CD4-positive, CD25-positive, alpha-beta regulatory T cell (primary cell): ENCODE measurements at regions not wholly inside any gene's neighbourhood (a gene's known extent, or its start where the extent isn't known, plus 50 kb on each side); places are given as distances from the start of the nearest gene placed in this dataset.

Experiments used
- ATAC-seq, 2 donors: fragments of 150-1000 bp; cut with Tn5 transposase; one replicate each; pipeline ENCODE4 v1.10.0; 2021; ENCODE audit warnings: low read depth in 2 of 2, moderate number of reproducible peaks in 2 of 2, moderate library complexity in 1 of 2
- DNase-seq, 3 donors: peaks; one replicate each; pipeline versions ENCODE4 v3.0.0 to v3.0.0-alpha.2; 2012 to 2022; ENCODE audit warnings: mixed read lengths in 1 of 3
- H3K27ac ChIP-seq: one replicate; pipeline ENCODE4 v1.7.0; 2013; ENCODE audit warnings: mild to moderate bottlenecking, low read length; ENCODE audit not compliant: insufficient read depth, poor library complexity, severe bottlenecking
- H3K27me3 ChIP-seq: one replicate; pipeline ENCODE4 v1.7.0; 2013; ENCODE audit warnings: low read length; ENCODE audit not compliant: control insufficient read depth, insufficient read depth
- H3K36me3 ChIP-seq: one replicate; pipeline ENCODE4 v1.7.0; 2013; ENCODE audit warnings: mild to moderate bottlenecking, low read length, moderate library complexity; ENCODE audit not compliant: control insufficient read depth, insufficient read depth
- H3K4me1 ChIP-seq: 2 replicates; pipeline ENCODE4 v1.7.0; 2013; ENCODE audit warnings: mild to moderate bottlenecking, low read length; ENCODE audit not compliant: insufficient read depth, control insufficient read depth, poor library complexity, severe bottlenecking
- H3K4me3 ChIP-seq: one replicate; pipeline ENCODE4 v1.7.0; 2013; ENCODE audit warnings: low read depth, mild to moderate bottlenecking, low read length, moderate library complexity
- H3K9me3 ChIP-seq, 2 experiments: 1 replicate in 1 of 2; 2 replicates in 1 of 2; pipeline ENCODE4 v1.7.0; 2013; ENCODE audit warnings: low read length in 2 of 2, mild to moderate bottlenecking in 1 of 2, moderate library complexity in 1 of 2; ENCODE audit not compliant: control insufficient read depth in 2 of 2
- H3K27ac Mint-ChIP-seq, 3 donors: one replicate each; pipeline ENCODE4 v1.8.0; 2020 to 2022; ENCODE audit warnings: mild to moderate bottlenecking in 3 of 3, mixed read lengths in 3 of 3, moderate library complexity in 2 of 3
- H3K27me3 Mint-ChIP-seq: one replicate; pipeline ENCODE4 v1.8.0; 2022; ENCODE audit warnings: mild to moderate bottlenecking, mixed read lengths
- H3K36me3 Mint-ChIP-seq: one replicate; pipeline ENCODE4 v1.8.0; 2020; ENCODE audit warnings: mixed read lengths
- H3K4me1 Mint-ChIP-seq, 4 donors: one replicate each; pipeline ENCODE4 v1.8.0; 2020 to 2022; ENCODE audit warnings: mixed read lengths in 4 of 4, mild to moderate bottlenecking in 1 of 4
- H3K4me3 Mint-ChIP-seq, 4 donors: one replicate each; pipeline ENCODE4 v1.8.0; 2020 to 2022; ENCODE audit warnings: mild to moderate bottlenecking in 4 of 4, mixed read lengths in 4 of 4, moderate library complexity in 3 of 4
- H3K9me3 Mint-ChIP-seq, 7 donors: one replicate each; pipeline ENCODE4 v1.8.0; 2020 to 2022; ENCODE audit warnings: mixed read lengths in 7 of 7, mild to moderate bottlenecking in 3 of 7, moderate library complexity in 2 of 7

DNA sequence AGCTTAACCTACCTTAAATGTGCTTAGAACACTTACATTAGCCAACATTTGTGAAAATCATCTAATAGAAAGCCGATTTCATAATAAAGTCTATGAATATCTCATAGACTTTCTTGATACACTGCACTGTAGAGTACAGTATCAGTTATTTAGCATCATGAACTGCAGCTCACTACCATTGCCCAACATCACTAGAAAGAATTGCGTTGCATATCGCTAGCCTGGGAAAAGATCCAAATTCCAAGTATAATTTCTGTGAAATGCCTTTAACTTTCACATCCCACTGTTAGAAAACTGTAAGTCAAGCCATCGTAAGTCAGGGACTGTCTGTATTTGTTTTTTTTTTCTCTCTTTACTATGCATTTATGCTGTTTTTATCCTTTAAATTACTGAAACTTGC, 918.6 kb upstream of the PABPC4L start:
- H3K27me3 ChIP-seq: no peaks in the 10 kb centered on the region
- Mint-ChIP-seq H3K27me3 (no peaks in the 10 kb centered on the region), H3K27ac (no peak overlapping the region), H3K4me1 (peaks cover 0 to 9% (median 0%) of the 10 kb centered on the region in 4 donors), H3K9me3 (peaks cover 0 to 28% (median 8%) of the 10 kb centered on the region in 7 donors), H3K36me3 (no peaks in the 10 kb centered on the region), H3K4me3 (no peak overlapping the region)
- DNase-seq: no peak
- no peaks in the 10 kb centered on the region for H3K4me1 ChIP-seq
- ATAC-seq: no peak
- H3K27ac ChIP-seq: no peak overlapping the region
- H3K36me3 ChIP-seq: no peaks in the 10 kb centered on the region
- peaks cover 2 to 5% of the 10 kb centered on the region in 2 experiments for H3K9me3 ChIP-seq
- no peak overlapping the region for H3K4me3 ChIP-seq

DNA sequence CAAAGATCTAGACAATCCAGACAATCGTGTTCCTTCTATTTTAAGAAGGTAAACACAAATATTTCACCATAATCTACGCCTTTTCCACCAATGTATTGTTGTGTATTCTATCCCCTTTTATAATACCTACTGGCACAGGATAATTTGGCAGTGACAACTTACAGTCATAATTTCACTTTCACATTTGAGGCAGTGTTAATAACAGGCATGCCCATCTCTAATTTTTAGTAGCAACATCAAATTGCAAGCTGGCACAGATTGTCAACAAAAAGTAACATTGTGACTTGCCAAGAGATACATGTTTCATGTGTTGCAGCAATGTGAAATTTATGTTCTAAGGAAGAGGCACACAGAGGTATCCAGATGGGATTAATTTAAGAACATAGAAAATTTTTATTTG, 912.5 kb upstream of the PABPC4L start:
- peaks cover 0 to 16% (median 10%) of the 10 kb centered on the region in 7 donors for H3K9me3 Mint-ChIP-seq

DNA sequence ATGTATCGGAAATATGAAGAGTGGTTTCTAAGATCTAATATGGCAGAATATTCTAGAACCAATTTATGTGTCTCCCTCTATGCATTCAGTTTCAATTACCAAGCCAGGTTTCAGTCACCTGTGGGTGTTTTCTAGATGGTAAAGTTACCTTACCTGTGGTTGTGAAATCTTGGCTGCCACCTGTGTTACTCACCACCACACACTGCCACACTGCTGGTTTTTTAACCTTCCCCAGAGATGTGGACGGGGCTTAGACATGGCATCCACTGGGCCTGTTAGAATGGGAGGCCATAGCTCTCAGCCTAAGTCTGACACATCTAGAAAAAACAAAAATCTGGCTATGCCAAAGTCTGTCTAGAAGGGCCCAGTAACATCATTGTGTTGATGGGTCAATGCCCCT, 896.5 kb upstream of the PABPC4L start:
- H3K4me1 Mint-ChIP-seq: no peaks in the 10 kb centered on the region
- Histone ChIP-seq H3K4me3 (no peak overlapping the region), H3K27ac (no peak overlapping the region), H3K36me3 (no peaks in the 10 kb centered on the region), H3K4me1 (no peaks in the 10 kb centered on the region), H3K27me3 (no peaks in the 10 kb centered on the region), H3K9me3 (no peaks in the 10 kb centered on the region)
- DNase-seq (no peak), ATAC-seq (no peak)
- H3K27me3 Mint-ChIP-seq: no peaks in the 10 kb centered on the region
- H3K36me3 Mint-ChIP-seq: no peaks in the 10 kb centered on the region
- H3K4me3 Mint-ChIP-seq: no peak overlapping the region
- H3K9me3 Mint-ChIP-seq: peaks cover 3 to 21% (median 7%) of the 10 kb centered on the region in 7 donors
- H3K27ac Mint-ChIP-seq: no peak overlapping the region

More for the DNA sequence above, 912.5 kb upstream of the PABPC4L start:
- Mint-ChIP-seq H3K4me3 (no peak overlapping the region), H3K27me3 (no peaks in the 10 kb centered on the region), H3K4me1 (peaks cover 0 to 5% (median 0%) of the 10 kb centered on the region in 4 donors), H3K36me3 (no peaks in the 10 kb centered on the region), H3K27ac (no peak overlapping the region)
- Histone ChIP-seq H3K36me3 (no peaks in the 10 kb centered on the region), H3K4me3 (no peak overlapping the region), H3K4me1 (no peaks in the 10 kb centered on the region), H3K9me3 (peaks cover 3 to 4% of the 10 kb centered on the region in 2 experiments), H3K27me3 (no peaks in the 10 kb centered on the region), H3K27ac (no peak overlapping the region)
- ATAC-seq: no peak
- no peak for DNase-seq

DNA sequence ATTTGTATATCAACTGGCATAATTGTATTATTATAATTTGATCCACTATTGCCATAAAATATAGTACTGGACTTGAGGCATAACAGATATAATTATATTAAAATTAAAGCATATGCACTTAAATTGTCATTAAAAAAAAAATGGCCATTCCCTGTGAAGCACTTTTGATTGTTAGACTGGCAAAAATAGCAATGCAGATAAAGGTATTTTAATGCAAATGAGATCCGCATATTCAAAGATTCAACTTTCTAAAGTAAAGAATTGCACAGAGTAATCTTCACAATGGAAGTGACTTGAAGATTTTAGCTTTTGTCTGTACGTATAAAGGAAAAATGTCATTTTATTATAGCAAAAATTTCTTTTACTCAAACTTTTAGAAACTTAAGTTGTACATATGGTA, 871.8 kb upstream of the PABPC4L start:
- Mint-ChIP-seq H3K4me3 (no peak overlapping the region), H3K36me3 (no peaks in the 10 kb centered on the region), H3K9me3 (peaks cover 0 to 27% (median 14%) of the 10 kb centered on the region in 7 donors), H3K27me3 (no peaks in the 10 kb centered on the region), H3K27ac (no peak overlapping the region), H3K4me1 (no peaks in the 10 kb centered on the region)
- Histone ChIP-seq H3K4me3 (no peak overlapping the region), H3K9me3 (no peaks in the 10 kb centered on the region), H3K36me3 (no peaks in the 10 kb centered on the region), H3K4me1 (no peaks in the 10 kb centered on the region), H3K27me3 (no peaks in the 10 kb centered on the region), H3K27ac (no peak overlapping the region)
- ATAC-seq (no peak), DNase-seq (no peak)

DNA sequence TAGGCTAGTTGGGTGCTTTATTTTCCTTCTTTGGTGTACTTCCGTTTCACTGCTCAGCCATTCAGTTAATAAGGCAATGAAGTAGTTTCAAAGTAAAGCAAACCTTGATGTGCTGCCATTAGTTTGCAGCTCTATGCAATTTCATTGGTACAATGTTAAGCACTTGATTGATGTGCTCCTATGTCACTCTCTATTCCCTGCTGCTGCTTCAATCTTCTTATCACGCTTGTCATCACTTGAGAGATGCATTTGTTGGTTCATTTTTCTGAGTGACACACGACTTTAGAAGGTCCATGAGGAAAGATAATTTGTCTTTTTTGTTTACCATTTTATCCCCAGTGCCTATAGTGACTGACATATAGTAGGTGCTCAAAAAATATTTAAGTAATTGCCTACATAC, 871.0 kb upstream of the PABPC4L start:
- no peaks in the 10 kb centered on the region for H3K4me1 Mint-ChIP-seq
- H3K36me3 Mint-ChIP-seq: no peaks in the 10 kb centered on the region
- H3K36me3 ChIP-seq: no peaks in the 10 kb centered on the region
- no peak overlapping the region for H3K27ac Mint-ChIP-seq
- no peak overlapping the region for H3K4me3 Mint-ChIP-seq
- DNase-seq (no peak), ATAC-seq (no peak)
- no peaks in the 10 kb centered on the region for H3K4me1 ChIP-seq
- H3K27ac ChIP-seq: no peak overlapping the region
- H3K9me3 ChIP-seq: peaks cover 0 to 4% of the 10 kb centered on the region in 2 experiments
- peaks cover 0 to 19% (median 10%) of the 10 kb centered on the region in 7 donors for H3K9me3 Mint-ChIP-seq
- no peaks in the 10 kb centered on the region for H3K27me3 ChIP-seq
- H3K4me3 ChIP-seq: no peak overlapping the region
- no peaks in the 10 kb centered on the region for H3K27me3 Mint-ChIP-seq

DNA sequence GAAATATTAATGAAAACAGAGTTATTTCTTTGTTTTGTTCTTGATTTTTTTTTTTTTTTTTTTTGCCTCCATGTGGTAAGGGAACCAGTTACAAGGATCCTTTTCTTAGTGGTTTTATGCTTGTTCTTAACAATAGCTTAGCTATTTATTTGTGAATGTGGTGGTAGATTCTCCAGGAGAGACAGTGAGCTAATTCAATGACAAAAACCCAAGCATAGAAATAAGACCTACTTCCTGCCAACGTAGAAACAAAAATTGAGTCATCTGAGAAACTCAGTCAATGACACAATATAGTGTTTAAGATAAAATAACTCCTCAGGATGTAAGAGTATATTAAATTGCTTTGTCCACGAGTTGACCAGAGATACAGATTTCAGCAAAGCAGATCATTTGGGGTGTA, 863.8 kb upstream of the PABPC4L start:
- Histone ChIP-seq H3K4me1 (no peaks in the 10 kb centered on the region), H3K27me3 (no peaks in the 10 kb centered on the region), H3K36me3 (no peaks in the 10 kb centered on the region), H3K4me3 (no peak overlapping the region), H3K27ac (no peak overlapping the region), H3K9me3 (peaks cover 0 to 8% of the 10 kb centered on the region in 2 experiments)
- no peak for DNase-seq
- Mint-ChIP-seq H3K27ac (no peak overlapping the region), H3K36me3 (no peaks in the 10 kb centered on the region), H3K9me3 (peaks cover 3 to 18% (median 8%) of the 10 kb centered on the region in 7 donors), H3K27me3 (no peaks in the 10 kb centered on the region), H3K4me1 (no peaks in the 10 kb centered on the region), H3K4me3 (no peak overlapping the region)
- no peak for ATAC-seq

DNA sequence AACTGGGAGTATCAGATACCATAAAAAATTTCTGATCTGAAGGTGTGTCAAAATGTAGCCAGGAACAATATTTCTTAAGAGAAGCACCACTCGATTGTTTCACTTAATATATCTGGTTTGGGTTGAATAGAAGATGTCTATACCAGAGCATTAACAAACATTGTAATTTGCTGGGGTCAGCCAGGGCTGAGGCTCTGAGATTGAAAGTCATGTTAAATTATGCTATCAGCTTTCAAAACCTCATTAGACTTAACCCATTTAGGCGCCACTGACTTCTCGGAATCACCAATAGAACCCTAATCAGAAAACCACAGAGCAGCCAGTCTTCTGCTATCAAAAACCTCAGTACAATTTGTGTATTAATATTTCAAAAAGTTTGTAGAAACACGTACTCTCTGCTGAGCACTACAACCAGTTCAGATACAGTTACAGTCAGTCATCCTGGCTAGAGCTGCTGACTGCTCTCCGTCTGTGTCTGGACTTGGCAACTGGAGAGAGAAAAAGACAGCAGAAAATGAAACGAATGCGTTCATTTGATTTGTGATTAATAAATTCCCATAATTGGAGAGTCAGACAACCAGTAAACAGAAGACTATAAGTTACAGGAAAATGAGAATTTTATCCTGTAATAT, 848.6 kb upstream of the PABPC4L start:
- Histone ChIP-seq H3K27me3 (no peaks in the 10 kb centered on the region), H3K4me1 (no peaks in the 10 kb centered on the region), H3K9me3 (no peaks in the 10 kb centered on the region), H3K36me3 (no peaks in the 10 kb centered on the region), H3K4me3 (no peak overlapping the region), H3K27ac (no peak overlapping the region)
- Mint-ChIP-seq H3K27ac (no peak overlapping the region), H3K4me1 (no peaks in the 10 kb centered on the region), H3K4me3 (no peak overlapping the region), H3K36me3 (no peaks in the 10 kb centered on the region), H3K9me3 (peaks cover 0 to 9% (median 1%) of the 10 kb centered on the region in 7 donors), H3K27me3 (no peaks in the 10 kb centered on the region)
- no peak for DNase-seq
- no peak for ATAC-seq

DNA sequence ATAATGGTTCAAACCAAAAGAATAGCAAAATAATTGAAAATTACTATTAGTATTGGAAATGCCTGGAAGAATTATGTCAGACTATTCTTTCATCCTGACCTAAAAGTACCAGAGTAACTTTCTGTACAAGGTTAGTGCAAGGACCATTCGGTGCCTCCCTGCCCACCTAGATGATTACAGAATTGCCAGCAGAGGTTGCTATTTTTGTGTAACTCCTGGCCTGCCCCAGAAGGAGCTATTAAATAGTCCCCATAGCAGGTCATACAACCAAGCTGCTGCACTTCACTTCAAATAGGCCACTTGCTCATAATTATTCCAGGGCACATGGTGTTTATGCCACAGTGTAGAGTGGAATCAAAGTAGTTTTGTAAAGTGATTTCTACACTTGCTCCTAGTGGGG, 831.1 kb upstream of the PABPC4L start:
- no peaks in the 10 kb centered on the region for H3K4me1 Mint-ChIP-seq
- no peaks in the 10 kb centered on the region for H3K4me1 ChIP-seq
- H3K27ac ChIP-seq: no peak overlapping the region
- H3K4me3 Mint-ChIP-seq: no peak overlapping the region
- H3K27ac Mint-ChIP-seq: no peak overlapping the region
- no peaks in the 10 kb centered on the region for H3K27me3 Mint-ChIP-seq
- peaks cover 0 to 10% (median 5%) of the 10 kb centered on the region in 7 donors for H3K9me3 Mint-ChIP-seq
- no peaks in the 10 kb centered on the region for H3K36me3 ChIP-seq
- DNase-seq (no peak), ATAC-seq (no peak)
- peaks cover 0 to 2% of the 10 kb centered on the region in 2 experiments for H3K9me3 ChIP-seq
- H3K4me3 ChIP-seq: no peak overlapping the region
- no peaks in the 10 kb centered on the region for H3K36me3 Mint-ChIP-seq
- no peaks in the 10 kb centered on the region for H3K27me3 ChIP-seq
